Endothelial cell of umbilical vein (primary cell): ENCODE measurements at regions not wholly inside any gene's neighbourhood (a gene's known extent, or its start where the extent isn't known, plus 50 kb on each side); places are given as distances from the start of the nearest gene placed in this dataset.

Experiments used
- BruUV-seq: library from RNA; stranded (reverse); fragments of 400-500 nt; replicated peaks from 2 replicates; lab custom pipeline; 2021; lab: Mats Ljungman, UMichigan
- CTCF ChIA-PET: fragments of 300-600, 350-600 bp; sonication (Branson Sonifier 250); formaldehyde crosslinking; loops from one replicate; lab custom pipeline; 2021; ENCODE audit warnings: antibody characterized with exemption, inconsistent platforms; lab: Charles Lee
- POLR2A ChIA-PET: fragments of 300-600, 350-600 bp; sonication (Branson Sonifier 250); formaldehyde crosslinking; loops from one replicate; lab custom pipeline; 2021; ENCODE audit warnings: antibody characterized with exemption, inconsistent platforms; lab: Charles Lee
- DNase-seq: peaks from one replicate; pipeline ENCODE4 v3.0.0-alpha.2; 2011; ENCODE audit warnings: low read depth, low spot score
- FAIRE-seq: peaks from 2 replicates; lab custom pipeline; 2011; peaks lifted over from hg19 to GRCh38; lab: Jason Lieb, UNC
- H2AFZ ChIP-seq: 2 replicates; pipeline ENCODE4 v1.6.0; 2012; ENCODE audit warnings: low read depth, low read length, control low read depth, inconsistent platforms
- H3K27ac ChIP-seq: 2 replicates; pipeline ENCODE4 v1.5.1; 2011; ENCODE audit warnings: low read depth, mild to moderate bottlenecking, control low read depth, low read length, moderate library complexity; ENCODE audit not compliant: insufficient read depth
- H3K27me3 ChIP-seq, 2 experiments: 2 replicates each; pipeline versions ENCODE4 v1.6.0 to v1.6.1; 2011; ENCODE audit warnings: low read length in 2 of 2, mixed read lengths in 1 of 2; ENCODE audit not compliant: control insufficient read depth in 2 of 2, insufficient read depth in 2 of 2
- H3K36me3 ChIP-seq, 2 experiments: 2 replicates in 1 of 2; 3 replicates in 1 of 2; pipeline ENCODE4 v1.5.1; 2011; ENCODE audit warnings: low read length in 2 of 2, mild to moderate bottlenecking in 1 of 2, moderate library complexity in 1 of 2; ENCODE audit not compliant: control insufficient read depth in 2 of 2, insufficient read depth in 2 of 2; ENCODE audit errors: extremely low read depth in 1 of 2
- H3K4me1 ChIP-seq: 3 replicates; pipeline ENCODE4 v1.5.1; 2011; ENCODE audit warnings: mild to moderate bottlenecking, low read length; ENCODE audit not compliant: control insufficient read depth, insufficient read depth; ENCODE audit errors: extremely low read depth
- H3K4me2 ChIP-seq: 2 replicates; pipeline ENCODE4 v1.6.1; 2011; ENCODE audit warnings: low read length, control low read depth, mixed read lengths; ENCODE audit not compliant: insufficient read depth
- H3K4me3 ChIP-seq, 3 experiments: fragments of 200-600 bp in 1 of 3; sonication (generic), shearing (Covaris generic) in 1 of 3; replicated peaks in 1 of 3; 2 replicates each; pipeline ENCODE4 v1.5.1; 2011 to 2016; ENCODE audit warnings: control low read depth in 3 of 3, low read length in 3 of 3, mild to moderate bottlenecking in 2 of 3, inconsistent platforms in 1 of 3, low read depth in 1 of 3, moderate library complexity in 1 of 3; ENCODE audit not compliant: insufficient read depth in 1 of 3
- H3K79me2 ChIP-seq: 2 replicates; pipeline ENCODE4 v1.6.0; 2012; ENCODE audit warnings: low read length, inconsistent platforms; ENCODE audit not compliant: control insufficient read depth, insufficient read depth
- H3K9ac ChIP-seq: replicated peaks from 2 replicates; pipeline ENCODE3; 2011; ENCODE audit warnings: low read length, control low read depth; ENCODE audit not compliant: insufficient read depth; ENCODE audit errors: extremely low read depth
- H3K9me1 ChIP-seq: replicated peaks from 3 replicates; pipeline ENCODE4 v1.6.0; 2011; ENCODE audit warnings: mild to moderate bottlenecking, low read length; ENCODE audit not compliant: control insufficient read depth, insufficient read depth; ENCODE audit errors: extremely low read depth
- H3K9me3 ChIP-seq: replicated peaks from 2 replicates; pipeline ENCODE4 v1.5.1; 2012; ENCODE audit warnings: low read length, inconsistent platforms; ENCODE audit not compliant: control insufficient read depth, insufficient read depth
- H4K20me1 ChIP-seq: replicated peaks from 2 replicates; pipeline ENCODE3; 2011; ENCODE audit warnings: mild to moderate bottlenecking, low read length; ENCODE audit not compliant: control insufficient read depth, insufficient read depth; ENCODE audit errors: extremely low read depth
- CTCF ChIP-seq, 2 donors: IDR thresholded peaks; 1 replicate in 1 of 2; 2 replicates in 1 of 2; pipeline ENCODE4 v1.5.1; 2011; ENCODE audit warnings: low read length in 2 of 2, mild to moderate bottlenecking in 2 of 2, moderate library complexity in 2 of 2, control low read depth in 1 of 2, inconsistent platforms in 1 of 2, low read depth in 1 of 2; ENCODE audit not compliant: insufficient read depth in 1 of 2; ENCODE audit errors: extremely low read depth in 1 of 2
- EZH2 ChIP-seq: IDR thresholded peaks from 2 replicates; pipeline ENCODE4 v1.6.1; 2012; ENCODE audit warnings: borderline replicate concordance, low read depth, mild to moderate bottlenecking, moderate library complexity, low read length, inconsistent platforms; ENCODE audit not compliant: severe bottlenecking
- FOS ChIP-seq: IDR thresholded peaks from 2 replicates; pipeline ENCODE4 v1.6.1; 2011; ENCODE audit warnings: mild to moderate bottlenecking, low read length, moderate library complexity, borderline replicate concordance; ENCODE audit not compliant: insufficient read depth
- GATA2 ChIP-seq: IDR thresholded peaks from 2 replicates; pipeline ENCODE4 v1.7.0; 2011; ENCODE audit warnings: low read depth, mild to moderate bottlenecking, moderate library complexity, mixed read lengths, low read length; ENCODE audit not compliant: insufficient read length, insufficient read depth
- JUN ChIP-seq: IDR thresholded peaks from 2 replicates; pipeline ENCODE4 v1.6.1; 2011; ENCODE audit warnings: borderline replicate concordance, low read depth; ENCODE audit not compliant: insufficient read length, insufficient read depth
- MAX ChIP-seq: IDR thresholded peaks from 2 replicates; pipeline ENCODE4 v1.6.1; 2011; ENCODE audit not compliant: insufficient read depth, insufficient read length
- MYC ChIP-seq: IDR thresholded peaks from one replicate; pipeline ENCODE4 v1.6.1; 2011; ENCODE audit warnings: mild to moderate bottlenecking, low read depth, low read length
- POLR2A ChIP-seq: IDR thresholded peaks from 2 replicates; pipeline ENCODE4 v1.6.1; 2012; ENCODE audit warnings: low read depth, mild to moderate bottlenecking, control low read depth, low read length
- POLR2AphosphoS5 ChIP-seq: IDR thresholded peaks from 2 replicates; pipeline ENCODE4 v1.6.1; 2012; ENCODE audit warnings: low read depth, mild to moderate bottlenecking, control low read depth, low read length, moderate library complexity; ENCODE audit not compliant: insufficient read depth
- dilution Hi-C: fragments of 300-500 bp; cut with MboI; formaldehyde crosslinking; loops from one replicate; pipeline ENCODE4 v1.15.0; 2019; ENCODE audit warnings: low sequenced_read_pairs; ENCODE audit not compliant: extremely low pct_ligation_motif_present
- intact Hi-C: fragments of 100-400 bp; cut with micrococcal nuclease; formaldehyde crosslinking; loops from one replicate; pipeline ENCODE4 v1.10.0; 2022

GRCh38 chr2:147358375-147358774, 486.5 kb upstream of the ACVR2A start:
- no peak for DNase-seq
- no peaks in the 10 kb centered on the region for H3K4me1 ChIP-seq
- H3K36me3 ChIP-seq = no peaks in the 10 kb centered on the region
- CTCF ChIA-PET = no interaction called here
- dilution Hi-C loops = no loop called here
- POLR2A ChIA-PET = no interaction called here
- H3K4me3 ChIP-seq = no peak overlapping the region
- intact Hi-C loops = no loop called here
- no peaks in the 10 kb centered on the region for H4K20me1 ChIP-seq
- H3K9me3 ChIP-seq = no peaks in the 10 kb centered on the region
- FAIRE-seq = no peak
- BruUV-seq = no TSS peak
- no peak overlapping the region for H3K9ac ChIP-seq
- TF ChIP-seq MAX = no peak
- H3K27ac ChIP-seq = no peak overlapping the region
- H3K9me1 ChIP-seq = no peaks in the 10 kb centered on the region
- H3K27me3 ChIP-seq = no peaks in the 10 kb centered on the region
- H3K4me2 ChIP-seq = no peak overlapping the region
- H3K79me2 ChIP-seq = no peaks in the 10 kb centered on the region
- H2AFZ ChIP-seq = no peak overlapping the region

- no peaks in the 10 kb centered on the region for H3K79me2 ChIP-seq
- FAIRE-seq (no peak), DNase-seq (no peak)
- no peaks in the 10 kb centered on the region for H3K4me1 ChIP-seq
- no TSS peak for BruUV-seq
- no peak overlapping the region for H3K4me2 ChIP-seq
- dilution Hi-C loops (no loop called here), intact Hi-C loops (no loop called here)
- POLR2A ChIA-PET = no interaction called here
- H3K27me3 ChIP-seq = no peaks in the 10 kb centered on the region
- no peaks in the 10 kb centered on the region for H3K36me3 ChIP-seq
- CTCF ChIA-PET = no interaction called here
- no peaks in the 10 kb centered on the region for H4K20me1 ChIP-seq
- no peak overlapping the region for H3K27ac ChIP-seq
- no peaks in the 10 kb centered on the region for H3K9me3 ChIP-seq
- no peak overlapping the region for H2AFZ ChIP-seq
- TF ChIP-seq EZH2 (no peak), MAX (no peak), FOS (no peak), CTCF (IDR thresholded peaks at IDR 0.05; ENCODE audit: extremely low read depth in 1 of 2, insufficient read depth in 1 of 2, low read depth in 1 of 2, low read length in 2 of 2) (no peak), POLR2AphosphoS5 (no peak), GATA2 (no peak), MYC (no peak), JUN (no peak), POLR2A (no peak)
- no peaks in the 10 kb centered on the region for H3K9me1 ChIP-seq
- H3K9ac ChIP-seq = no peak overlapping the region
- H3K4me3 ChIP-seq = no peak overlapping the region
Measured at GRCh38 chr2:147356157-147356556, 488.7 kb upstream of the ACVR2A start.
